IMR-90 (cell line): ENCODE measurements at regions not wholly inside any gene's neighbourhood (a gene's known extent, or its start where the extent isn't known, plus 50 kb on each side); places are given as distances from the start of the nearest gene placed in this dataset.

Experiments used
- ATAC-seq: fragments of 200-7000 bp; cut with Tn5 transposase; 2 replicates; pipeline ENCODE4 v1.9.1; 2020; ENCODE audit warnings: low read depth, mild to moderate bottlenecking, moderate library complexity
- BruUV-seq: library from RNA; stranded (reverse); fragments of 400-500 nt; replicated peaks from 2 replicates; lab custom pipeline; 2021; lab: Mats Ljungman, UMichigan
- CTCF ChIA-PET: fragments of 300-600 bp; formaldehyde crosslinking; extraction: SDS; loops from one replicate; lab custom pipeline; 2021; ENCODE audit warnings: antibody characterized with exemption; lab: Yijun Ruan, JAX
- POLR2A ChIA-PET: fragments of 300-600 bp; sonication (Branson Sonifier 250); formaldehyde crosslinking; loops from one replicate; lab custom pipeline; 2022; ENCODE audit warnings: antibody characterized with exemption; ENCODE audit not compliant: unreplicated experiment; lab: Charles Lee
- DNase-seq: peaks from one replicate; pipeline ENCODE4 v3.0.0; 2013
- H2AFZ ChIP-seq: replicated peaks from 2 replicates; pipeline ENCODE3; 2013; ENCODE audit warnings: low read length, mild to moderate bottlenecking; ENCODE audit not compliant: poor library complexity
- H2AK5ac ChIP-seq: 2 replicates; pipeline ENCODE4 v1.6.1; 2013; ENCODE audit warnings: low read depth, low read length, inconsistent platforms
- H2AK9ac ChIP-seq: replicated peaks from 2 replicates; pipeline ENCODE3; 2013; ENCODE audit warnings: mild to moderate bottlenecking, low read depth, low read length, moderate library complexity; ENCODE audit not compliant: poor library complexity
- H2BK120ac ChIP-seq: 2 replicates; pipeline ENCODE4 v1.6.1; 2013; ENCODE audit warnings: low read depth, low read length, inconsistent platforms
- H2BK15ac ChIP-seq: 3 replicates; pipeline ENCODE4 v1.6.1; 2013; ENCODE audit warnings: low read depth, low read length, inconsistent platforms
- H2BK20ac ChIP-seq: 2 replicates; pipeline ENCODE4 v1.6.1; 2013; ENCODE audit warnings: low read depth, mild to moderate bottlenecking, inconsistent platforms, low read length, moderate library complexity
- H2BK5ac ChIP-seq: 2 replicates; pipeline ENCODE4 v1.6.1; 2013; ENCODE audit warnings: mild to moderate bottlenecking, low read depth, low read length, inconsistent platforms; ENCODE audit not compliant: poor library complexity, severe bottlenecking
- H3K14ac ChIP-seq: replicated peaks from 2 replicates; pipeline ENCODE4 v1.6.1; 2013; ENCODE audit warnings: low read depth, low read length, inconsistent platforms
- H3K18ac ChIP-seq: 2 replicates; pipeline ENCODE4 v1.6.1; 2013; ENCODE audit warnings: low read depth, low read length, control low read depth
- H3K23ac ChIP-seq: 2 replicates; pipeline ENCODE4 v1.6.1; 2013; ENCODE audit warnings: low read depth, low read length, inconsistent platforms
- H3K27ac ChIP-seq: 2 replicates; pipeline ENCODE4 v1.5.1; 2013; ENCODE audit warnings: mild to moderate bottlenecking, control low read depth, low read length; ENCODE audit not compliant: insufficient read depth
- H3K27me3 ChIP-seq: 2 replicates; pipeline ENCODE4 v1.6.1; 2013; ENCODE audit warnings: low read length; ENCODE audit not compliant: control insufficient read depth, insufficient read depth
- H3K36me3 ChIP-seq: 2 replicates; pipeline ENCODE4 v1.6.1; 2013; ENCODE audit warnings: low read length, mixed read lengths; ENCODE audit not compliant: control insufficient read depth, insufficient read depth
- H3K4ac ChIP-seq: 2 replicates; pipeline ENCODE4 v1.6.1; 2013; ENCODE audit warnings: low read depth, low read length, inconsistent platforms
- H3K4me1 ChIP-seq: 2 replicates; pipeline ENCODE4 v1.6.1; 2013; ENCODE audit warnings: low read length, mixed read lengths; ENCODE audit not compliant: control insufficient read depth, insufficient read depth
- H3K4me2 ChIP-seq: 2 replicates; pipeline ENCODE4 v1.6.1; 2013; ENCODE audit warnings: low read depth, mild to moderate bottlenecking, control low read depth, low read length, moderate library complexity
- H3K4me3 ChIP-seq: 2 replicates; pipeline ENCODE4 v1.5.1; 2013; ENCODE audit warnings: low read depth, mild to moderate bottlenecking, control low read depth, low read length, moderate library complexity; ENCODE audit not compliant: insufficient read depth
- H3K56ac ChIP-seq: 2 replicates; pipeline ENCODE4 v1.6.1; 2013; ENCODE audit warnings: low read length, inconsistent platforms; ENCODE audit not compliant: insufficient read depth; ENCODE audit errors: extremely low read depth
- H3K79me1 ChIP-seq, 2 experiments: 2 replicates each; pipeline ENCODE4 v1.6.1; 2013; ENCODE audit warnings: low read length in 2 of 2, inconsistent platforms in 1 of 2, low read depth in 1 of 2
- H3K9ac ChIP-seq: 2 replicates; pipeline ENCODE4 v1.6.1; 2013; ENCODE audit warnings: low read depth, low read length, control low read depth
- H3K9me1 ChIP-seq: 2 replicates; pipeline ENCODE4 v1.6.1; 2013; ENCODE audit warnings: low read length, inconsistent platforms; ENCODE audit not compliant: insufficient read depth
- H3K9me3 ChIP-seq: 2 replicates; pipeline ENCODE4 v1.6.1; 2013; ENCODE audit warnings: low read length; ENCODE audit not compliant: control insufficient read depth, insufficient read depth
- H4K20me1 ChIP-seq: 2 replicates; pipeline ENCODE4 v1.6.1; 2013; ENCODE audit warnings: low read length, inconsistent platforms; ENCODE audit not compliant: insufficient read depth
- H4K5ac ChIP-seq: 2 replicates; pipeline ENCODE4 v1.6.1; 2013; ENCODE audit warnings: mild to moderate bottlenecking, low read depth, low read length, control low read depth
- H4K8ac ChIP-seq, 2 experiments: 2 replicates each; pipeline ENCODE4 v1.6.1; 2013; ENCODE audit warnings: low read depth in 2 of 2, low read length in 2 of 2, control low read depth in 1 of 2, inconsistent platforms in 1 of 2
- H4K91ac ChIP-seq: 2 replicates; pipeline ENCODE4 v1.6.1; 2013; ENCODE audit warnings: low read depth, low read length, inconsistent platforms; ENCODE audit not compliant: insufficient read depth
- CEBPB ChIP-seq: IDR thresholded peaks from 2 replicates; pipeline ENCODE4 v1.6.1; 2012; ENCODE audit warnings: low read depth, low read length, improper control_type of control experiment
- CHD1 ChIP-seq: IDR thresholded peaks from 2 replicates; pipeline ENCODE4 v1.6.1; 2012; ENCODE audit warnings: low read depth, low read length, improper control_type of control experiment
- MAFK ChIP-seq: IDR thresholded peaks from 2 replicates; pipeline ENCODE4 v1.6.1; 2012; ENCODE audit warnings: low read depth, low read length, improper control_type of control experiment
- MAZ ChIP-seq: IDR thresholded peaks from 2 replicates; pipeline ENCODE4 v1.6.1; 2012; ENCODE audit warnings: low read depth, mild to moderate bottlenecking, low read length, improper control_type of control experiment, moderate library complexity, borderline replicate concordance
- MXI1 ChIP-seq: IDR thresholded peaks from 2 replicates; pipeline ENCODE4 v1.6.1; 2012; ENCODE audit warnings: low read depth, mild to moderate bottlenecking, low read length, moderate library complexity, borderline replicate concordance
- NFE2L2 ChIP-seq: fragments of 150-350 bp; IDR thresholded peaks from 2 replicates; pipeline ENCODE4 v1.6.1; 2016; ENCODE audit warnings: low read depth, mild to moderate bottlenecking, low read length
- RAD21 ChIP-seq: IDR thresholded peaks from 2 replicates; pipeline ENCODE4 v1.6.1; 2012; ENCODE audit warnings: low read length, improper control_type of control experiment
- RFX5 ChIP-seq: IDR thresholded peaks from 2 replicates; pipeline ENCODE4 v1.8.0; 2012; ENCODE audit warnings: low read depth, mild to moderate bottlenecking, low read length, moderate library complexity
- WGBS, 2 experiments: methylation state at CpG; one replicate each; pipeline versions ENCODE4 v1.1.5 to v1.1.7; 2013; ENCODE audit warnings: missing lambda C conversion rate in 2 of 2; ENCODE audit not compliant: insufficient read length in 1 of 2; ENCODE audit errors: extremely low coverage in 2 of 2; 5-methylcytosine and 5-hydroxymethylcytosine counted together
- dilution Hi-C: fragments of 300-500 bp; cut with HindIII; formaldehyde crosslinking; loops from one replicate; pipeline ENCODE4 v1.14.3; 2018; ENCODE audit warnings: low sequenced_read_pairs; ENCODE audit not compliant: unreplicated experiment
- in situ Hi-C: fragments of 300-500 bp; cut with MboI; formaldehyde crosslinking; loops from 3 replicates; pipeline ENCODE4 v1.14.3; 2019; ENCODE audit warnings: low sequenced_read_pairs, inconsistent platforms, mixed read lengths
- intact Hi-C: fragments of 100-400 bp; cut with micrococcal nuclease; formaldehyde crosslinking; loops from 2 replicates; pipeline ENCODE4 v1.10.0; 2022
- TF ChIP-seq, protein P1 (sequence below): fragments of 150-350 bp; IDR thresholded peaks from 2 replicates; pipeline ENCODE4 v1.6.1; 2017; ENCODE audit warnings: mild to moderate bottlenecking, antibody characterized with exemption, low read length, low read depth
- TF ChIP-seq, protein P2 (sequence below): conservative IDR thresholded peaks from 2 replicates; pipeline ENCODE4 v1.5.1; 2012; ENCODE audit warnings: mild to moderate bottlenecking, low read depth, low read length, improper control_type of control experiment

DNA sequence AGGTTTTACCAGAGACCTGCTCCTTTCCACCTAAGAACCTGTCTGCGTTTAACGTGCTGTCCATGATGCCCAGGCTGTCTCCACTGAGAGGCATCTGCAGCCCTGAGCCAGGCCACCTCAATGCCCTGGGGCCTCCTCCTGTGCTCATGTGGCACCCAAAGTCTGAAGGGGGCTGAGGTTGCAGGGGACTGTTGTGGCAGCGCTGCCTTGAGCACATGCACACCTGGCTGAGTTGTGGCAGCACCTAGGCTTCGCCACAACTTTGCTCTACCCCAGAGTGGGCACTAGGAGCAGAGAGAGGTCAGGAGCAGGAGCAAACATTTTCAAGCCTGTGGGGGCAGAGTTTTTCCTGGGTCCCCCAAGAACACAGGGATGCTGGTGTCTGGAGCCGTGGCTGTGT lies 1527.1 kb downstream of the PLA2G4A start:
- dilution Hi-C loops (no loop called here), in situ Hi-C loops (no loop called here), intact Hi-C loops (no loop called here)
- Histone ChIP-seq H3K9me3 (no peaks in the 10 kb centered on the region), H3K9me1 (no peaks in the 10 kb centered on the region), H3K79me1 (no peaks in the 10 kb centered on the region), H3K4me2 (no peak overlapping the region), H3K27me3 (no peaks in the 10 kb centered on the region), H2AFZ (no peak overlapping the region), H2BK120ac (no peak overlapping the region), H2BK5ac (no peak overlapping the region), H3K4me3 (no peak overlapping the region), H4K91ac (no peak overlapping the region), H2BK15ac (no peak overlapping the region), H3K4ac (no peak overlapping the region), H4K20me1 (no peaks in the 10 kb centered on the region), H4K8ac (no peak overlapping the region), H3K9ac (no peak overlapping the region), H3K18ac (no peak overlapping the region), H3K14ac (no peak overlapping the region), H2AK5ac (no peak overlapping the region), H3K27ac (no peak overlapping the region), H3K23ac (no peak overlapping the region), H3K56ac (no peak overlapping the region), H2BK20ac (no peak overlapping the region), H2AK9ac (no peak overlapping the region), H3K36me3 (no peaks in the 10 kb centered on the region), H4K5ac (no peak overlapping the region), H3K4me1 (no peaks in the 10 kb centered on the region)
- no peak for ATAC-seq
- no peak for DNase-seq
- ChIA-PET POLR2A (no interaction called here), CTCF (no interaction called here)
- no TSS peak for BruUV-seq
- TF ChIP-seq, protein P1, sequence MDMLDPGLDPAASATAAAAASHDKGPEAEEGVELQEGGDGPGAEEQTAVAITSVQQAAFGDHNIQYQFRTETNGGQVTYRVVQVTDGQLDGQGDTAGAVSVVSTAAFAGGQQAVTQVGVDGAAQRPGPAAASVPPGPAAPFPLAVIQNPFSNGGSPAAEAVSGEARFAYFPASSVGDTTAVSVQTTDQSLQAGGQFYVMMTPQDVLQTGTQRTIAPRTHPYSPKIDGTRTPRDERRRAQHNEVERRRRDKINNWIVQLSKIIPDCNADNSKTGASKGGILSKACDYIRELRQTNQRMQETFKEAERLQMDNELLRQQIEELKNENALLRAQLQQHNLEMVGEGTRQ = no peak
- no peak for TF ChIP-seq RAD21
- TF ChIP-seq, protein P2, sequence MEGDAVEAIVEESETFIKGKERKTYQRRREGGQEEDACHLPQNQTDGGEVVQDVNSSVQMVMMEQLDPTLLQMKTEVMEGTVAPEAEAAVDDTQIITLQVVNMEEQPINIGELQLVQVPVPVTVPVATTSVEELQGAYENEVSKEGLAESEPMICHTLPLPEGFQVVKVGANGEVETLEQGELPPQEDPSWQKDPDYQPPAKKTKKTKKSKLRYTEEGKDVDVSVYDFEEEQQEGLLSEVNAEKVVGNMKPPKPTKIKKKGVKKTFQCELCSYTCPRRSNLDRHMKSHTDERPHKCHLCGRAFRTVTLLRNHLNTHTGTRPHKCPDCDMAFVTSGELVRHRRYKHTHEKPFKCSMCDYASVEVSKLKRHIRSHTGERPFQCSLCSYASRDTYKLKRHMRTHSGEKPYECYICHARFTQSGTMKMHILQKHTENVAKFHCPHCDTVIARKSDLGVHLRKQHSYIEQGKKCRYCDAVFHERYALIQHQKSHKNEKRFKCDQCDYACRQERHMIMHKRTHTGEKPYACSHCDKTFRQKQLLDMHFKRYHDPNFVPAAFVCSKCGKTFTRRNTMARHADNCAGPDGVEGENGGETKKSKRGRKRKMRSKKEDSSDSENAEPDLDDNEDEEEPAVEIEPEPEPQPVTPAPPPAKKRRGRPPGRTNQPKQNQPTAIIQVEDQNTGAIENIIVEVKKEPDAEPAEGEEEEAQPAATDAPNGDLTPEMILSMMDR = no peak
- TF ChIP-seq MAZ = no peak
- no peak for TF ChIP-seq RFX5
- no peak for TF ChIP-seq CHD1
- TF ChIP-seq NFE2L2 = no peak
- no peak for TF ChIP-seq MXI1
- no peak for TF ChIP-seq CEBPB
- TF ChIP-seq MAFK = no peak
- 100% methylated on average over 1 of the region's 5 CpGs; no CpG with 5 or more reads in 1 of the 2 experiments for WGBS, 2 experiments
